KMS-11 (cell line): ENCODE measurements at regions not wholly inside any gene's neighbourhood (a gene's known extent, or its start where the extent isn't known, plus 50 kb on each side); places are given as distances from the start of the nearest gene placed in this dataset.

Experiments
- H2AFZ ChIP-seq: fragments of 200-600 bp; sonication (generic); 2 replicates; pipeline ENCODE4 v1.6.1; 2016; ENCODE audit warnings: antibody characterized with exemption, mixed run types, low read depth
- H3K27ac ChIP-seq: fragments of 200-600 bp; sonication (generic); 2 replicates; pipeline ENCODE4 v1.6.1; 2016; ENCODE audit warnings: mild to moderate bottlenecking, mixed run types
- H3K27me3 ChIP-seq: fragments of 200-600 bp; sonication (generic); 2 replicates; pipeline ENCODE4 v1.6.1; 2017; ENCODE audit warnings: mild to moderate bottlenecking, low read depth, mixed run types, moderate library complexity; ENCODE audit not compliant: insufficient read depth
- H3K36me3 ChIP-seq: fragments of 200-600 bp; sonication (generic); 2 replicates; pipeline ENCODE4 v1.6.1; 2017; ENCODE audit warnings: mild to moderate bottlenecking, mixed run types; ENCODE audit not compliant: insufficient read depth
- H3K4me1 ChIP-seq: fragments of 200-600 bp; sonication (generic); 2 replicates; pipeline ENCODE4 v1.6.1; 2016; ENCODE audit warnings: mild to moderate bottlenecking, low read depth, mixed run types; ENCODE audit not compliant: poor library complexity, severe bottlenecking
- H3K4me2 ChIP-seq: fragments of 200-600 bp; sonication (generic); 2 replicates; pipeline ENCODE4 v1.7.0; 2016; ENCODE audit warnings: mild to moderate bottlenecking, mixed run types
- H3K4me3 ChIP-seq: fragments of 200-600 bp; sonication (generic); IDR thresholded peaks from 2 replicates; pipeline ENCODE4 v1.6.1; 2017; ENCODE audit warnings: low read depth, low read length, mixed read lengths; ENCODE audit not compliant: insufficient read depth
- H3K79me2 ChIP-seq: fragments of 200-600 bp; sonication (generic); 2 replicates; pipeline ENCODE4 v1.6.1; 2016; ENCODE audit warnings: low read depth, mixed run types; ENCODE audit not compliant: insufficient read depth
- H3K9ac ChIP-seq: fragments of 200-600 bp; sonication (generic); 2 replicates; pipeline ENCODE4 v1.6.1; 2016; ENCODE audit warnings: mild to moderate bottlenecking, mixed run types
- H4K20me1 ChIP-seq: fragments of 200-600 bp; sonication (generic); 2 replicates; pipeline ENCODE4 v1.6.1; 2016; ENCODE audit warnings: mild to moderate bottlenecking, mixed run types; ENCODE audit not compliant: insufficient read depth
- TF ChIP-seq, protein P1 (sequence below): fragments of 200-600 bp; sonication (generic); conservative IDR thresholded peaks from 2 replicates; pipeline ENCODE4 v1.6.1; 2017; ENCODE audit warnings: low read depth, mild to moderate bottlenecking, antibody characterized with exemption, low read length, moderate library complexity, mixed read lengths

DNA sequence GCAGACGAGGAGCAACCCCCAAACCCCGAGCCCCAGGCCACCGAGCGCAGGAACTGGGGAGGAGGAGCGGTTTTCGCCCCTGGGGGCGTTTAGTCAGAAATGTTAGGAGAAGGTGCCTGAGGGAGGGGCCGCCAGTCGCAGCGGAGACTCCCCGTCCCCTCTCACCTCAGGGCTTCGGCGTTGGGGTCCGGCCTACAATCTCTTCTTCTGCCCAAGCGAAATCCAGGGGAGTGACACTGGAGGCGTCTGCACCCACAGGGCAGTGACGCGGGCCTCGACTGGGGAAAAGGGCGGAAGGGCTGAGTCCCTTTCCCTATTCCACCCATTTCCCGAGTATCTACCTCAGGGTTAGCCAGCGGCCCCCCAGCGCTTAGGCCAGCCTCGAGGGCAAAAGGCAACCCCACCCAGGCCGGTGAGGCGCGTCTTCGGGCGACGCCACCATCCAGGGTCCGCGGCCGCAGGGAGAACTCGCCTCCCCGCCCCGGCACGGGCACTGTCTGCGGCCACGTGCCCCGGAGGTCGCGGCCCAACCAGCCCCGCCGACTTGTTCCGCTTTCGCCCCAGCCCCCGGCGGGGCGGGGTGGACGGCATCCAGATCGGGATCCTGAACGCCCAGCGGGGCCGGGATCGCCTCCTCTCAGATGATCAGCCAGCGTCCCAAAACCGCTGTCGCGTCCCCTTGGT, 118.7 kb upstream of the BARHL2 start:
- no peak overlapping the region for H3K4me2 ChIP-seq
- H3K9ac ChIP-seq: no peak overlapping the region
- peaks cover 5% of the 10 kb centered on the region for H3K4me1 ChIP-seq
- TF ChIP-seq, protein P1, sequence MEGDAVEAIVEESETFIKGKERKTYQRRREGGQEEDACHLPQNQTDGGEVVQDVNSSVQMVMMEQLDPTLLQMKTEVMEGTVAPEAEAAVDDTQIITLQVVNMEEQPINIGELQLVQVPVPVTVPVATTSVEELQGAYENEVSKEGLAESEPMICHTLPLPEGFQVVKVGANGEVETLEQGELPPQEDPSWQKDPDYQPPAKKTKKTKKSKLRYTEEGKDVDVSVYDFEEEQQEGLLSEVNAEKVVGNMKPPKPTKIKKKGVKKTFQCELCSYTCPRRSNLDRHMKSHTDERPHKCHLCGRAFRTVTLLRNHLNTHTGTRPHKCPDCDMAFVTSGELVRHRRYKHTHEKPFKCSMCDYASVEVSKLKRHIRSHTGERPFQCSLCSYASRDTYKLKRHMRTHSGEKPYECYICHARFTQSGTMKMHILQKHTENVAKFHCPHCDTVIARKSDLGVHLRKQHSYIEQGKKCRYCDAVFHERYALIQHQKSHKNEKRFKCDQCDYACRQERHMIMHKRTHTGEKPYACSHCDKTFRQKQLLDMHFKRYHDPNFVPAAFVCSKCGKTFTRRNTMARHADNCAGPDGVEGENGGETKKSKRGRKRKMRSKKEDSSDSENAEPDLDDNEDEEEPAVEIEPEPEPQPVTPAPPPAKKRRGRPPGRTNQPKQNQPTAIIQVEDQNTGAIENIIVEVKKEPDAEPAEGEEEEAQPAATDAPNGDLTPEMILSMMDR: no peak
- H3K27ac ChIP-seq: no peak overlapping the region
- no peaks in the 10 kb centered on the region for H3K27me3 ChIP-seq
- no peaks in the 10 kb centered on the region for H3K79me2 ChIP-seq
- no peak overlapping the region for H3K4me3 ChIP-seq
- no peaks in the 10 kb centered on the region for H4K20me1 ChIP-seq
- no peaks in the 10 kb centered on the region for H3K36me3 ChIP-seq
- no peak overlapping the region for H2AFZ ChIP-seq

DNA sequence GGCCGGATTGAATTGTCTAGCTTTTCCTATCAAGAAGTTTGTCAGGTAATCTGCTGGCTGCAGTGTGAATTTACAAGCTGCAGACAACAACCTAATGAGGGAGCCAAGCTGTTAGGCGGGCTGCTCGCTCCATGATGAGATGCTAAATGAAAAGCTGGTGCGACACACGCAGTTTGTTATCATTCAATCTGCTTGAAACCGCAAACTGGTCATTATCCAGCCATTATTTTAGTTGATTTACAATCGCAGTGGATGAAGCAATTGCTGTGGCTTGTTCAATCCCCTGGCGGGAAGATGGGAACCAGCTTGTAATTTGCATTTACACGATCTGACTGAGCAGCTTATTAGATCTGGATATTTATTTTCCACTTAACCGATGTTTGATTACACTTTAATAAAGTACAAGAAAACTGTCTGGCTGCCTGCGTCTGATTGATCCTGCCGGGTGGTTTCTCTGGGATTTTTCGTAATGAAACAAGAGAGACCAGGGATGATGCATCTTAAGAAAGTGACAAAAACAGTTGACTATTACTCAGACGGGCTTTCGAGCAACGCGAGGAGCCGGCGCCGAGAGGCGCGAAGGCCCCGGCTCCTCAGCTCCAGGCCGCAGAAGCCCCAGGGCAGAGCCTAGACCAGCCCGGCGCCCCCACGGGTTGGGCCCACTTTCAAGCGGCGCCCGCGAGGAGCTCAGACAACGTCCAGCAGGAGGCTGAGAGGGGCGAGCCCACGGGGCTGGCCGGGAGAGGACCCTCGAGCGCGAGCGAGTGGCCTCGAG, 118.0 kb upstream of the BARHL2 start:
- TF ChIP-seq, protein P1: no peak
- H3K36me3 ChIP-seq: no peaks in the 10 kb centered on the region
- H3K27ac ChIP-seq: no peak overlapping the region
- no peaks in the 10 kb centered on the region for H3K79me2 ChIP-seq
- no peaks in the 10 kb centered on the region for H4K20me1 ChIP-seq
- H3K4me2 ChIP-seq: no peak overlapping the region
- H3K4me3 ChIP-seq: no peak overlapping the region
- peaks cover 5% of the 10 kb centered on the region for H3K4me1 ChIP-seq
- no peaks in the 10 kb centered on the region for H3K27me3 ChIP-seq
- no peak overlapping the region for H2AFZ ChIP-seq
- no peak overlapping the region for H3K9ac ChIP-seq

DNA sequence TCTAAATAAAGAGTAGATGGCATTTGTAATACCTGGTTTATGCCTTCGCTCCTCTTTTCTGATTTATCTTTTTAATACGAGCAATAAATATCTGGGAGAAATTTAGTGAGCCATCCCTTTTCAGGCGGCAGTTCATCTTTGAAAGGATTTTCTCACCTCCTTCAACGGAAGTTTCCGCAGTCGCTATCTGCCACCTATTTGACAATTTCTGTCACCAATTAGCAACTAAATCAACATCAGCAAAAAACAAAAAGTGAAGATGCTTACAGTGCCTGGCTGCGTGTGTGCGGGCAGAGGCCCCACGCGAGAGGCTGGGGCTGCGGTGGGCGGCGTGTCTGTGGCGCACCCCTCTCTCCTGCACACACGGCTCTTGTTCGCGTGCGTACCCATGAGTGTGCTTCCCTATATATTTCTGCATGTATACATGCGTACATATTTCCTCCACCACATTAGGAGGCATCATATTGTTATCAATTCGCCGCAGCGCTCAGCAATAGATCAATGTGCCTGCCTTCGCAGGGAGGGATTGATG, 117.3 kb upstream of the BARHL2 start:
- Histone ChIP-seq H3K4me2 (no peak overlapping the region), H3K36me3 (no peaks in the 10 kb centered on the region), H3K27me3 (no peaks in the 10 kb centered on the region)

DNA sequence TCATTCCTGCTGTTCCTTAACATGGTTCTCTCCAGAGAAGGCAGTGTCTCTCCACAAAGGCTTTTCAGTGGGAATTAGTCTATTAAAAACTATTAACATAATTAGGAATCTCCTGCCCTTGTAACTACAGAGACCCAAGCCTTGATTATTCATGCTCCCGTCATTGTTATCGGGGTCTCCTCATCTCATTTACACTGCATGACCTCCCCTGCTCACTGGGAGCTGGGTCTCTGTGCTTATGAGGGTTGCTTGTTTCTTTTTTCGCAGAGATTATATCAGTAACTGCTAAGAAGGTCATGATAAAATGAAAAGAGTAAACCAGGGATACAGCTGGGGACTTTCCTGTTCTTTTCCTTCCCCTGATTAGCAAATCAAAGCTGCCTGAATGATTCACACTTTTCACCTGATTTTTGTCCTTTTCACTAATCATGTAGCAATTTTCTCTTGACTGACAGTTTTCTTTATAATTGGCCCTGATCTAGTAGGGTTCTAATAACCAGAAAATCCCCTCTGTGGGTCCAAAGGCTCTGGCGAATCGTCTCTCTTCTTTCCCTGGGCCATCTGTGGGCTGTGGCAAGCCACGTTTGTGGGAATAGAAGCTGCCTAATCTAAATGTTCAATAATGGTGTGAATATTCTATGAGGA, 116.5 kb upstream of the BARHL2 start:
- Histone ChIP-seq H3K9ac (no peak overlapping the region), H3K36me3 (no peaks in the 10 kb centered on the region), H2AFZ (no peak overlapping the region), H3K4me1 (no peaks in the 10 kb centered on the region), H3K27me3 (no peaks in the 10 kb centered on the region), H4K20me1 (no peaks in the 10 kb centered on the region), H3K27ac (no peak overlapping the region), H3K79me2 (no peaks in the 10 kb centered on the region), H3K4me3 (no peak overlapping the region), H3K4me2 (no peak overlapping the region)
- TF ChIP-seq, protein P1: no peak

More for the DNA sequence above, 117.3 kb upstream of the BARHL2 start:
- Histone ChIP-seq H3K27ac (no peak overlapping the region), H2AFZ (no peak overlapping the region), H3K4me1 (peaks cover 5% of the 10 kb centered on the region), H3K79me2 (no peaks in the 10 kb centered on the region), H3K9ac (no peak overlapping the region), H4K20me1 (no peaks in the 10 kb centered on the region), H3K4me3 (no peak overlapping the region)
- TF ChIP-seq, protein P1: no peak
